LoVo (cell line): ENCODE measurements at regions not wholly inside any gene's neighbourhood (a gene's known extent, or its start where the extent isn't known, plus 50 kb on each side); places are given as distances from the start of the nearest gene placed in this dataset.
"Not testable (repeated sequence)": the region's sequence is repeated elsewhere in the genome, so short reads cannot be mapped to it uniquely, and the experiment has no call there.

ENCODE experiments used
- DNase-seq: peaks from one replicate; pipeline ENCODE4 v3.0.0-alpha.2; 2016; ENCODE audit warnings: low spot score

DNA sequence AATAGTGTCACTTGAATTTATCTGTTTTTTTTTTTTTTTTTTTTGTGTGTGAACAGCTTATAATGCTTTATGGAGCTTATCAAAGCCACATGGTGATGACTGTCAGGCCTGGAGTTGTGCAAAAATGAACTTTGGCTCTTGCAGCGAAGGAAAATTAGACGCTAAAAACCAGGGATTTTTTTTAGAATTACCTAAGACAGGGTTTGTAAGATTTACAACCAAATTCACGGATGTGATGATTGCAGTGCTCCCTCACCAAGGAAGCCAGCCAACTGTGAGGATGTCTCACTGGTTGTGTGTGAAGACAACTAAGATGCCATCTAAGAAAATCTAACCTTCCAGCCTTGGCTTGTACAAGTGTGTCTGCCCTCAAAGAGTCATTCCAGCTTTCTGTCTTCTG, 127.1 kb upstream of the SLC4A4 start:
- no peak for DNase-seq

DNA sequence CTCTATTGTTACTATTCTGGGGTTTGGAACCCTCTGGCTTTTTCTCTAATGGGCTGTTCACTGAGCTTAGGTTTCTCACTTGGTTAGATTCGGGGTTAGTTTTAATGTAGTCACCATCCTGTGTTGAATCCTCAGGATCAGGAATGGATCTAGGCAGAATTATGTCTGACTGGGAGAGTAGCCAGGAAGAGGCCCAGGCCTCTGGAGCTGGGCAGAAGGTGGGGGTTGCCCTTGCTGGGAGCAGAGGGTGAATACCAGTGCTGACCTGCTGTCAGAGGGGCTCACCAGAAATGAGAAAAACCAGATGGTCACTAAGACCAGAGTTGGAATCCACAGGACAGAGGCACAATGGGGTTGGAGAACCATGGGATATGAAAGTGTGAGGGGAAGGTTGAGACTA, 126.6 kb upstream of the SLC4A4 start:
- DNase-seq = no peak

DNA sequence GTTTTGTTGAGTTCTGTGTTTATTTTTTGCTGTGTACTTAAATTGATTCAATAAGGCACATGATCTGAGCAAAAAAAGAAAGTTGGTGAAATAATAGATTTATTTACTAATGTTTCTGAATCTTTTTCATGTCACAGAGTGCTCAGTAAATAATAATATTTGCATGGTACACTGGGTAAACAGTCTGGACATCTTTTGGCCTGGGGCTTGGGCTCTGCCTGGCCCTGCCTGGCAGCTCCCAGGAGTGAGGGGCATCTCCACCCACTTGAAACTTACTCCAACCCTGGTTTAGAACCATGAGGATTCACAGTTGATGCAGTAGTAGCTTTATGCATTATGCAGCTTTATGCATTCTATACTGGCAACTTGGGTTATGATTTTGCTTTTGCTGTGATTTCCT, 124.2 kb upstream of the SLC4A4 start:
- DNase-seq = no peak

DNA sequence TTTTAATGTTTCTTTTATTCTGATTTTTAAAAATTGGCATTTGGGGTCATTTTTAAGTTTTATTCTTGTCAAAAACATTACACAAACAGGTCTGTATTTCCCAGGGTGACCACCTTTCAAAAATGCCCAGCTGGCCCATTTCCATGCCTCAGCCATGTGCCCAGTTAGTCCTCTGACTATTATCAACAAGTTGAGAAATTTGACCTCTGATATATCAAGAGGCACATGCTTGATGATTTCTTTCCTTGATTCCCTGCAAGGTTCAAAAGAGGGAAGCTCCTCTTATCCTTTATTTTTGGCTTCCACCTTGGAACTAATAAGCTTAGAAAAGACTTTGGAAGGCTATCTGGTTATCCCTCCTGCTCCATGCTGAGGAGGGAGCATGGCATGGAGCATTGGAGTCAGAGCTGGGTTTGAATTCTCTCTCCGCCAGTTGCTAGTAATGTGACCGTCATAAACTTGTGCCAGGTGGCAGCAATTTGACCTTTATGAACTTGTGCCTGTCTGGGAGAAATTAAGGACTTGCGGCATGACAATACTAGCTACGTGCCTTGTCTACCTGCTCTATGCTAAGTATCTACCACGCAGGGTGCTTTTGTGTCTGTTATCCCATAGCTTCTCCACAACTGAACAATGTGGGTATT, 122.4 kb upstream of the SLC4A4 start:
- no peak for DNase-seq

DNA sequence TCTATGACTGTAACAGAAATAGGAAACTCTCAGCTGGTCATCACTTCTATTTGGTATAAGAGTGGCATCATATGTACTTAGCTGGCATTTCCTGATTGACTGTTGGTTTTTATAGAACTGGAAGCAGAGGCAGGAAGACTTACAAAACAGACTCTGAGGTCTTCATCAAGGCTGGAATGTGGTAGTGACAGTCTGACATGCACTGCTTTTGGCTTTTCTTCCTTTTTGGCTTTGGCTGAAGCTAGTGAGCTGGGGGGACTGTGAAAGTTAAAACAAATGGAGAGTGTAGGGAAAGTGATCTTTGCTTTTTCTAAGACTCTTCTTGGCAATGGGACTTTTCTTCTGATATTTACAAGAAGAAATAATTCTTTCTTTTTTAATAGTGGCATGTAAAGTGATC, 121.1 kb upstream of the SLC4A4 start:
- no peak for DNase-seq

DNA sequence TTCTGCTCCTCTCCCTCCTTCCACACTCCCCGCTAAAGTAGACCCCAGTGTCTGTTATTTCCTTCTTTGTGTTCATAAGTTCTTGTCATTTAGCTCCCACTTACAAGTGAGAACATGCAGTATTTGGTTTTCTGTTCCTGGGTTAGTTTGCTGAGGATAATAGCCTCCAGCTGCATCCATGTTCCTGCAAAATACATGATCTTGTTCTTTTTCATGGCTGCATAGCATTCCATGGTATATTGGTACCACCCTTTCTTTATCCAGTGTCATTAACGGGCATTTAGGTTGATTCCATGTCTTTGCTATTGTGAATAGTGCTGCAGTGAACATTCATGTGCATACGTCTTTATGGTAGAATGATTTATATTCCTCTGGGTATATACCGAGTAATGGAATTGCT, 118.0 kb upstream of the SLC4A4 start:
- DNase-seq = not testable (repeated sequence)

DNA sequence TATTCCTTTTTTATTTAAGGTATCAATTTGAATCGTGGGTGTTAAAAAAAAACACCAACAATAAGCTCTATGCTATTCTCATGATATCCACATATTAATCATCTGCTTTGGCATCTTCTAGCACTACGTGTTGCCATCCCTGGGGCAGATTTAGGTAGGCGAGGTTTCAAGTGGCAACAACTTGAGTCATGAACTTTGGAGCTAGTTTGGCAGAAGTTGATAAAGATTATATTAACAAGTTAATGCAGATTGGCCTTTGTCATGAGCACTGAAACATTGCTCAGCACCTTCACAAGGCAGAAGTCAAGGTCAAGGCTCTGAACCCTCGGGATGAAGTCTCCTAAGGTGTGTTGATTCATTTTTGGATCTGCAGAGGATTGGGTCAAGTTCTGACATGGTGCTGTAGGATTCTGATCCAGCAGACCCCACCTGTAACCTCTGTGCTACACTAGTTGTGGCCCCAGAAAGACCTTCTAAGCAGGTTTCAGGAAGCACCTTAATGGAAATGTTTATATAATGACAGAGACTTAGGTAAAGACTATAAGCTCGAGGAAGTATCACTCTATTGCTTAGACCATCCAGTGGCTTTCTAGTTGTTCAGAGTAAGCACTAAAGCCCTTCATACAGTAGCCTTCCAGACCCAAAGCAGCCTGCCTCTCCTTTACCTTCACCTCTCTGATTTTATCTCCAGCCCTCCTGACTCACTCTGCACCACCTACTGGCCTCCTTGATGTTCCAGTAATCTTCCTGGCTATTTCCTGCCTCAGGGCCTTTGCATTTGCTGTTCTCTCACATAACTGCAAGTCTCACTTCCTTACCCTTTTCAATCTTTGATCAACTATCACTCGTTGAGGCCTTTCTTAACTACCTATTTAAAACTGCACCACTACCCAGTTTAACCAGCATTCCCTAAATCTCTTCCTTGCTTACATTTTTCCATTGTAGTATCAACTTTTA, 117.0 kb upstream of the SLC4A4 start:
- no peak for DNase-seq

DNA sequence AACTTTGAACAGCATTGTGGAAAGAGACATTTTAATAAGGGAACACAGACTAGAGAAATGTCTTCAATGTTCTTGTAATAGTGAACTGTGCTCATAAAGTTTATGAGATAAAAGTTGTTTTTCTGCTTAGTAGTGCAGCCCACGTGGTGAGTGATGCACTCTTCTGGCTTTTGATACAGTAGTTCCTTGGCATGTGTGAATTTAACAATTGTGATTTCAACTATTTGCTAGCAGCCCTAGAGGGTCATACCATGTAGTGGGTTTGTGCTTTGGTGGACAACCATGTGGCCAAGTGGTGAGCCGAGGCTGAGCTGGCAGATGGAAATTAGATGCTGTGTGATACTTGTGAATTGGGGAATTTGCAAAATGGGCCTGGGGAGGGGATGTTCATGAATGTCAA, 116.2 kb upstream of the SLC4A4 start:
- DNase-seq = no peak

DNA sequence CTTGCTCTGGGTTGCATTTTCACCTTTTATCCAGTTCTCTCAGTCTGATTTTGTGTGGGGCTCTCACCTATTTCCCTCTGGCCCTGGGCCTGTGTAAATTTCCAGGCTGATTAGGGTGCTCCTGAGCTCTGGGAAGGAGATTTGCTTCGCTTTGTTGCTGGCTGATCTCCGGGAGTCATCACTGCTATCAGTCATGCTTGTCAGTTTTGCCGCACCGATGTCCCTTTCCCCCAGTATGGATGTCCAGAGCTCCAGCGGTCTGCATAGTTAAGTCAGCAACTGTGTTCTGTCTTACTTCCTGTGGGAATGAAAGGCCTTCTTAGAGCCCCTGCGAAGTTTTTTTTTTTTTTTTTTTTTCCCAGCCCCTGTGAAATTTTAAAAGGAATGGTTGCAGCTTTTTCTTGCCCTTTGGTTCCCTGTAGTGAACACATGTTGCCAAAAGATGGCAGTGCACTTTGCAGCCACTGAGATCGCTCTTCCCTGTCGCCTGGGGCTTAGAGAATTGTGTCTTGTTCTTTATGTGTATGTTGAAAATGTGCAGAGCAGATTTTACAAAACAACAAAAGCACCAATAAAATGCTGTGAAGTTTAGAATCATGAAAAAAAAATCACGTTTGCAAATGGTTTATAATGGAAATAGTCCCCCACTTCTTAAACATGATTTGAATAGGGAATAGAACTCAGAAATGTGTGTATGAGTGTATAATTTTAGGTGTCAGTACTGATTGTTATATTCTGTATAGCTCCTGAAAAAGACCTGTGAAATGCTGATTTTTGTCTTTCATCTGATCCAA, 109.1 kb upstream of the SLC4A4 start:
- DNase-seq = peak; percentile 12

DNA sequence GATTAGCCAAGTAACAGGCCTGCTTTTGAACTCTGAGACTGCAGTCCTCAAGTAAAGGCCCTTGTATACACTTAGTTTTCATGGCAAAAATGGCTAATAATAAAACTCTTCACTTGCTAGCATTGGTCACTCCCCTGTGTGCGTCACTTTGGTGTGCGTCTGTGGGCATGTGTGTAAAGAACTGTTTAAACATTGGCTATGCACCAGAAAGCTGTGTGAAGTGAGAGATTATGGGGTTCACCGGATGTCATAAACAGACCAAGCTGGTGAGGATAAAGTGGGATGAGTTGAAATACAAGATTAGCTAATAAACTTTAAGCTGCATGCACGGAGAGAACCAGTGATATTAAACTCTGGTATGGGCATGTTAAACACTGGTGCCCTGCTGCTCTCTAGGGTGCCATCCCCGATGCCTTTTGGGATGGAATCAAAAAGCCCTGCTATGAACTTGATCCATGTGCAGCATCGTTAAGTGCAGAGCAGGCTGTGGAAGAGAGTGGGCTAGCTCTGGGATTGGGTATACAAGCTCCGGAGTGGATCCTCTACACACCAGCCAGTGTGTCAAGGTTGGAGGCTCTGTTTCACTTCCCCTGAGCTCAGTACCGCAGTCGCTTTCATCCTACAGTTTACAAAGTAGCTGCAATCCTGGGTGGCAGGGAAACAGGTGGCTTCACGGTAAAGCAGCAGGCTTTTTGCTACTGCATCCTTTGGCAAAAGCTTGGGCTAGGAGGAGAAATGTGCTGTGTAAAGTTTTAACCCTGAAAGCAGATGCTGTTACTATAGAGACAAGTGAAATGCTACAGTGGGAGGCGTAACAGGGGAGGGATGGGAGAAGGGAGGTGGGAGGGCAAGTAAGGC, 108.3 kb upstream of the SLC4A4 start:
- DNase-seq = no peak

DNA sequence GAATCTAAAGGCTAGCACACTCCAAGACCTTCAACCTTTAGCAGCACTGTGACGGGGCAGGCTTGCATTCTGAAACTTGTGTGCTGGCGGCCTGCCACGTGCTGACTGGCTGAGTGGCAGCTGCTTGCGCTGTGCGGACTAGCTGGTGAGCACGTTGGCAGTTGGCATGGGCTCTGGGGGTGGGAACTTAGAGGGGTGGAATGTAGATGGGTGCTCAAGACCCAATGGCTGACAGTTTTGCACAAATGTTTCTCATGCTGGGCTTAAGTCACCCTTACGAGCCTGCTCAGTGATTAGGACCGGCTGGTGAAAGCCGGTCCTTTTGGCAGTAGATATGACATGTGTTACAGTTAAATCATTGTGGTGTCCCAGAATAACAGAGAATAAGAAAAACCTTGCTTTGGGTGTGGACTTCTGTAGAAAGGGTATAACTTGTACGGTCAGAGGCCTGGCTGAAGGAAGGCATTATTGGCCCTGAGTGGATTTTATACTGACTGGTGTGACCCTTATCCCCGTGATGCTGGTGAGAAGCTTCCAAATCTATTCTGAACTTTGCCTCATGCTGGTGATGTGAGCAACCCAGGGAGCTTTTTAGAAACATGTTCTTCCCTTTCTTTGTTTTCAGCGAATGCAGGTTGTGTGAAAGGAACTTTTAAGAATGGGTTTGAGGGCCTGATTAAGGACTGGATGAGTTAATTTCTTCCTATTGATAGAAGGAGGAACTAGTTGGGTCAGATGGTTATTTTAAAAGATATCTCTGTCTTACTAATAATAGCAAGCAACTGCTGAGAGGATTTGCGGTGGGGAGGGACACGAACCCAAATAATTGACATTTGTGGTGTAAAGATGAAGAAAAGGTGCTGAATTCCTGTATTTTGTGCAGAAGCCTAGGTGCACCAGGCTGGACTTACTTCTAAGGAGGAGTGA, 107.4 kb upstream of the SLC4A4 start:
- DNase-seq = no peak

DNA sequence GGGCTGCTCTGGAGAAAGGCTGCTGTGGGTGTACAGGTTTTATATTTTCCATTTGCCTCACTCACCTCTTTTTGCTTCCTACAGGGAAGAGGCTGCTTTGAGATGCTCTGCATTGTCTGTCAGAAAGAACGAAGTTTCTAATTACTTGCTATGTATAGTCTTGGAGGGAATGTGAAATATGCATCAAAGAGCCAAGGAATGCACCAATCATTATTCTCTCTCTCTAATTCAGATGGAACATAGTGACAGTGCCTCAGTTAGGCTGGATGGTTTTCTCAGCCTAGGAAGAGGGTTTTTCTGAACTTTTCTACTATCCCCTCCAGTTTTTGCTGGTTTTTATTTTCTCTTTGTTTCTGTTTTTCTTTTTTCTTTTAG, 106.8 kb upstream of the SLC4A4 start:
- peak; percentile 11 for DNase-seq

DNA sequence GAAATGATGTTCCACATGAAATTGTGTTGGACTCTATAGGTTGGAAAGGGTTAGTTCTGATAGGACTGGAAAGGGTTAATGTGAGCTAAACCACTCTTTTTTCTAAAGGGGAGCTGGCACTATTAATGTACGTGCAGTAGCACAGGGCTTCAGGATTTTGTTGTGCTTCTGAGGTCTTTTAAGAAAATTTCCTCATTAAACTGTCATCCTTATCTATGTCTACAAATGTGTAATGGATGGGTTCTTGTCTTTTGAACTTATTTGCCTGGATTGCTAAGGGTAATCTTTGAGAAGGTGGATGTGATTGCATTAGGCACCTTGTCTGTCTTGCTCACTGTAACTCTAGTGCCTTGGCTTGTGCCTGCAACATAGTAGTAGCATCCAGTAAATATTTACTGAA, 106.0 kb upstream of the SLC4A4 start:
- no peak for DNase-seq

DNA sequence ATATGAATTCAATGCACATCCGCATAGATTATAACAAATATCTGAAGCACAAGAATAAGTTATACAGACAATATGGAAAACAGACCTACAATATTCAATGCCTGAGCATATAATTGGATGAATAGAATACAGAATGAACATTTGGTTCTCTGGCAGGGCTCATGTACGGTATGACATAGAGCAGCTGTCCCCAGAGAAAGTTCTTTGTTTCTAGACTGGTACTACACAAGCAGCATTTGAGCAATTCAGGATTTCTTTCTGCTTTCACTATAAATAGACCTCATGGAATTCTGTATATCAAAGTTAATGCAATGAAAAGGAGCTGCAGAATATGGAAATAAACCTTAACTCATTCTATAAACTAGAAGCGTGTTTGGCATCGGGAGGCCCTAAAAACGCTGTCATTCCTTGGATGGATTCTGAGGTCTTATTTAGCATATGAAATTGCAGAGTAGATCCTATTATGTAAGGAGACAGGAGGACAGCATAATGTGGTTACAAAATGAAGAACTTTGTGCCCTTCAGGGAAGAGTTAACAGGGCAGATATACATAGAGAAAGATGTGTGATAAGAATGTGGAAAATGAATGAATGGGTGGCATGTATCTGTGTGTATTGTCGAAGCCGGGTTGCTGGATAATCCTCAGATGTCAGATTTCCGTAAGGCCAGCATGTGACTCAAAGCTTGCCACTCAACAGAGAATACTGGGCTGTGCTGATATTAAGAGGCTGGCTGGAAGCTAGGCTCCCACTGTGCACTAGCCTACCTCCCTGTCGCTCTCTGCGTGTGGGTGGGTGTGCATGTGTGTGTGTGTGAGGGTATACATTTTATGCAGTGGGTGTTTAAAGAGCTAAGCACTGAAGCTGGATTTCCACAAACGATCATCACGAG, 103.3 kb upstream of the SLC4A4 start:
- DNase-seq = no peak

DNA sequence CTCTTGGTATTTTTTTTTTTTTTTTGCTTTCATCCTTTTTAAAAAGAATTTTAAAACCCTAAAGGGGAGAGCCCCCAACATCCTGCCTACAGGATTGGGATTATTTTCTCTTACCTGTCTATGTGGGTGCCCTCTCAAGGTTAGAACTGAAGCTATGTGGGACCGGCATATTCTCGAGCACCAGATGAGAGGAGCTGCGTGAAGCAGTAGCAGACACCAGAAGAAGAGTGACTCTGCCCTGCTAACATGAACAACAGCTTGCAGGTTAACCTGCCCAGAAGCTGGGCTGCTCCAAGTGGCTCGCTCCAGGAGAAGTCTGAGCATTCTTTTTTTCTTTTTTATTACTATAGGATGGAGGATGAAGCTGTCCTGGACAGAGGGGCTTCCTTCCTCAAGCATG, 102.6 kb upstream of the SLC4A4 start:
- DNase-seq = no peak

DNA sequence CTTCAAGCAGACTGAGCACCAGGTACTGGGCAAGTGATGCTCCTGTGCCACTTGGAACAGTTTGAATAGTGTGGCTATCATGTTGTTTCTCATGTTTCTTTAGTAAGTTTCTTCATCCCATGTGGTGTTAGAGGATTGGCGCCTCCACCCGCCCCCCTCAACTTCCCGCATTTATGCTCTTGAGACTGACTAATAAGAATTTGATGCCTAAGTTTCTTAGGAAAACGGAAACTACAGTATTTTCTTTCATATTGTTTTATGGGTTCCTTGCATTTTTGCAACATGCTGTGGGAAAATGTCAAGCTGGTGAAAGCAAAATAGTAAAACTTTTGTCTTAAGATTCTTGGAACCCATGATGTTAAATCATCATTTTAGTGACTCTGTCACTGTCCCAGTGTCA, 101.2 kb upstream of the SLC4A4 start:
- DNase-seq = no peak

DNA sequence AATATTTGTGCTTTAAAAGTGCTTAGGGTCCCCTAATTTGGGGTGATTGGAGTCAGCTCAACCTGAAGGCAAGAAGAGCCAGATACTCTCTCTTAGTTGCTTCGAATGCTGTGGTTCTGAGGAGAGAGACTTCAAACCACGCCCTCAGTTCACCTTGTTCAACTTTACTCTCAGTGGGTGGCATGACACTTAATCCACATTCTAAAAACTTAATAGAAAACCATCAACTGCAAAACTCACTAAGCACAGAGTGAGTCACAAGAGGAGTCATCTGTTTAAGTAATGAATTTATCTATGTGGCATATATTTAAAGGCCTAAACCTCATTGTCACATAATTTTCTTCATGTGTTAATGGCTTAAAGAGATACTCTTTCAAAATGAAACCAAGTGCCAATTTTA, 99.5 kb upstream of the SLC4A4 start:
- DNase-seq = peak; percentile 12

DNA sequence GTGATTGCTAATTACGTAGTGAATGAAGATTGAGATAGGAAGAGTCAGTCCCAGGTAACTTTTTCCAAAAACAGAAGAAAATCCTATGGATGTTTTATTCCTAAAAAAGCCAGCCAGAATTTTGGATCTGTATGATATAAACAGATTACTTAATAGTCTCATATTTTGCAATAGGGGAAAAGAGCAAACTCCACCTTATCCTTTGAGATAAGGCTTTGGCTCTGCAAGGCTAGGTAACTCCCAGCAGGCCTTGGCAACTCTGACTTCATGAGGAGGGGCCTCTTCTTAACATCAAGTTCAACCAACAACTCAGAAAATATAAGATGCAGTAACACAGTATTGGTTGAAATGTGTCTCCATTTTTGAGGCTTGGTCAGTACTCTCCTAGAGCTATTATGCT, 98.7 kb upstream of the SLC4A4 start:
- DNase-seq = no peak

DNA sequence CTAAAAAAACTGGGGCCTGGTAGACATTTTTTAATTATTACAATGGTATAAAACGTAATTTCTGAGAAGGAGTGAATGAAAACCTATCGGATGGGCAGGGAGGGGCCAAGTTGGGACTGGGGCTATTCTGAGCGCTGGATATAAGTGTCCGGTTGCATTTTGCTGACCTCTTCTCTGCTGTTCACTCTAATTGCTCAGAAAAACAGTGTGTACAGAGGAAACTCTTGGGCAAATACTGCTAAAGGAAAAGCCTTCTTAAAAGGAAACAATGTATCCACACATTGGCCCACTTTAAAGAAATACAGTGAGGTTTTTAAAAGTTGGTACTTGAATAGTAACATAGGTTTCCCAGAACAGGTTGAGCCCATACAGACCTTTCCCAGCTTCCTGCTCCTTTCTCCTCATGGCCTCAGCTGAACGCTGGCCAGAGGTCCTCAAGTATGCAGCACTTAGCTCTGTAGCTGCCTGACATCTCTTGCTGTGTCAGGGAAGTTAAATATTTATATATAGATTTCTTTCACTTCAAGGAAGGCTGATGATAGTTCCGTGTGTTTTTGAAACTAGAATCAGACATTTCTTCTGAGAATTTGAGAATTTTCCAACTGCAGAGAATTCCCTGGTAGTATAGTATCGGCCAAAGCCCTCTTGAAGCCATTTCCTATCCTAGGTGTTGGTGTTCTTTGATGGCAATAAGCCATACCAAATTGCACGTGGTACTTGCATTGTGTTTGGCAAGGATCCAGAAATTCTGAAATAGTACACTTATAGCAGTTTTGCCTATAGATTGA, 97.1 kb upstream of the SLC4A4 start:
- no peak for DNase-seq
